Thoracic aorta (tissue), 2 donors: ENCODE measurements at regions not wholly inside any gene's neighbourhood (a gene's known extent, or its start where the extent isn't known, plus 50 kb on each side); places are given as distances from the start of the nearest gene placed in this dataset.

ENCODE experiments used
- ATAC-seq: fragments of 150-250 bp; one replicate; pipeline ENCODE4 v1.8.0; 2017; ENCODE audit warnings: low read depth; ENCODE audit not compliant: insufficient number of reproducible peaks, low FRiP score
- DNase-seq: peaks from one replicate; pipeline ENCODE4 v3.0.0-alpha.2; 2020; ENCODE audit warnings: low spot score
- H3K27ac ChIP-seq, 2 donors: fragments of 200-600 bp; sonication (generic); 1 replicate in 1 of 2; 2 replicates in 1 of 2; pipeline ENCODE4 v1.5.1; 2016; ENCODE audit warnings: mild to moderate bottlenecking in 2 of 2, moderate library complexity in 2 of 2
- H3K27me3 ChIP-seq: fragments of 200-600 bp; sonication (generic); replicated peaks from 2 replicates; pipeline ENCODE4 v1.6.0; 2016; ENCODE audit warnings: mild to moderate bottlenecking; ENCODE audit not compliant: insufficient read depth
- H3K36me3 ChIP-seq: fragments of 200-600 bp; sonication (generic); one replicate; pipeline ENCODE4 v1.5.1; 2016
- H3K4me1 ChIP-seq, 2 donors: fragments of 200-600 bp; sonication (generic); 1 replicate in 1 of 2; 2 replicates in 1 of 2; pipeline versions ENCODE4 v1.5.1 to v1.6.0; 2016; ENCODE audit warnings: low read depth in 2 of 2, mild to moderate bottlenecking in 1 of 2; ENCODE audit not compliant: control insufficient read depth in 1 of 2
- H3K4me3 ChIP-seq: fragments of 200-600 bp; sonication (generic); 2 replicates; pipeline ENCODE4 v1.5.1; 2016; ENCODE audit warnings: mild to moderate bottlenecking
- H3K9me3 ChIP-seq: fragments of 200-600 bp; sonication (generic); 2 replicates; pipeline ENCODE4 v1.5.1; 2016
- CTCF ChIP-seq: fragments of 200-600 bp; sonication (generic); IDR thresholded peaks from one replicate; pipeline ENCODE4 v1.5.1; 2019; ENCODE audit warnings: antibody characterized with exemption

GRCh38 chr18:1394426-1394825 is 489.8 kb downstream of the ADCYAP1 start:
- Histone ChIP-seq H3K4me1 (no peaks in the 10 kb centered on the region), H3K27me3 (no peaks in the 10 kb centered on the region), H3K4me3 (no peak overlapping the region), H3K27ac (no peak overlapping the region), H3K36me3 (no peaks in the 10 kb centered on the region), H3K9me3 (no peaks in the 10 kb centered on the region)
- no peak for TF ChIP-seq CTCF
- ATAC-seq = no peak
- no peak for DNase-seq

- H3K4me3 ChIP-seq = no peak overlapping the region
- H3K36me3 ChIP-seq = no peaks in the 10 kb centered on the region
- no peak for ATAC-seq
- no peak for DNase-seq
- no peaks in the 10 kb centered on the region for H3K9me3 ChIP-seq
- no peaks in the 10 kb centered on the region for H3K4me1 ChIP-seq
- H3K27ac ChIP-seq = no peak overlapping the region
- H3K27me3 ChIP-seq = no peaks in the 10 kb centered on the region
- no peak for TF ChIP-seq CTCF
Observed at GRCh38 chr18:1394966-1395365, 490.3 kb downstream of the ADCYAP1 start.

- ATAC-seq (no peak), DNase-seq (no peak)
- TF ChIP-seq CTCF = no peak
- Histone ChIP-seq H3K9me3 (no peaks in the 10 kb centered on the region), H3K4me3 (no peak overlapping the region), H3K36me3 (no peaks in the 10 kb centered on the region), H3K4me1 (no peaks in the 10 kb centered on the region), H3K27me3 (no peaks in the 10 kb centered on the region), H3K27ac (no peak overlapping the region)
Observed at GRCh38 chr18:1408376-1408775, 503.7 kb downstream of the ADCYAP1 start.

- ATAC-seq = no peak
Observed at GRCh38 chr18:1412655-1413322, 508.1 kb downstream of the ADCYAP1 start.

GRCh38 chr18:1413323-1413675 is 508.6 kb downstream of the ADCYAP1 start:
- ATAC-seq (no peak), DNase-seq (no peak)
- H3K9me3 ChIP-seq = no peaks in the 10 kb centered on the region
- no peak overlapping the region for H3K27ac ChIP-seq
- H3K4me3 ChIP-seq = no peak overlapping the region
- H3K4me1 ChIP-seq = no peaks in the 10 kb centered on the region
- no peaks in the 10 kb centered on the region for H3K27me3 ChIP-seq
- no peak for TF ChIP-seq CTCF
- H3K36me3 ChIP-seq = no peaks in the 10 kb centered on the region

More at GRCh38 chr18:1412655-1413322, 508.1 kb downstream of the ADCYAP1 start:
- H3K27me3 ChIP-seq = no peaks in the 10 kb centered on the region
- no peak overlapping the region for H3K4me3 ChIP-seq
- no peaks in the 10 kb centered on the region for H3K4me1 ChIP-seq
- DNase-seq = no peak
- no peak overlapping the region for H3K27ac ChIP-seq
- H3K36me3 ChIP-seq = no peaks in the 10 kb centered on the region
- TF ChIP-seq CTCF = no peak
- no peaks in the 10 kb centered on the region for H3K9me3 ChIP-seq
